GM19452 (cell line): ENCODE measurements at regions not wholly inside any gene's neighbourhood (a gene's known extent, or its start where the extent isn't known, plus 50 kb on each side); places are given as distances from the start of the nearest gene placed in this dataset.

ENCODE experiments used
- ATAC-seq: cut with Tn5 transposase; IDR thresholded peaks from one replicate; pipeline ENCODE4 v1.9.1; 2021; ENCODE audit not compliant: unreplicated experiment

- no peak for ATAC-seq
Measured at GRCh38 chr3:18779704-18780103, 354.6 kb upstream of the SATB1 start.

GRCh38 chr3:18778598-18778997 is 353.5 kb upstream of the SATB1 start:
- ATAC-seq = no peak

- no peak for ATAC-seq
Measured at GRCh38 chr3:18778094-18778493, 353.0 kb upstream of the SATB1 start.

- ATAC-seq = no peak
Measured at GRCh38 chr3:18775501-18775900, 350.4 kb upstream of the SATB1 start.

- ATAC-seq = no peak
Measured at GRCh38 chr3:18774319-18775088, 349.4 kb upstream of the SATB1 start.

GRCh38 chr3:18772699-18773305 is 347.7 kb upstream of the SATB1 start:
- no peak for ATAC-seq

GRCh38 chr3:18771931-18772330 is 346.8 kb upstream of the SATB1 start:
- ATAC-seq = no peak

GRCh38 chr3:18770800-18771199 is 345.7 kb upstream of the SATB1 start:
- no peak for ATAC-seq

GRCh38 chr3:18767756-18768303 is 342.7 kb upstream of the SATB1 start:
- ATAC-seq = no peak

GRCh38 chr3:18766974-18767373 is 341.8 kb upstream of the SATB1 start:
- no peak for ATAC-seq

- no peak for ATAC-seq
Measured at GRCh38 chr3:18765662-18766061, 340.5 kb upstream of the SATB1 start.

- ATAC-seq = no peak
Measured at GRCh38 chr3:18765161-18765560, 340.0 kb upstream of the SATB1 start.

GRCh38 chr3:18761530-18761929 is 336.4 kb upstream of the SATB1 start:
- no peak for ATAC-seq

- peak; percentile 83 for ATAC-seq
Measured at GRCh38 chr3:18758047-18758704, 333.0 kb upstream of the SATB1 start.

GRCh38 chr3:18757476-18757875 is 332.3 kb upstream of the SATB1 start:
- no peak for ATAC-seq

- no peak for ATAC-seq
Measured at GRCh38 chr3:18752273-18752934, 327.3 kb upstream of the SATB1 start.

GRCh38 chr3:18751514-18751913 is 326.4 kb upstream of the SATB1 start:
- ATAC-seq = peak; percentile 49

GRCh38 chr3:18747383-18747782 is 322.2 kb upstream of the SATB1 start:
- no peak for ATAC-seq

- no peak for ATAC-seq
Measured at GRCh38 chr3:18745472-18745871, 320.3 kb upstream of the SATB1 start.

- no peak for ATAC-seq
Measured at GRCh38 chr3:18744472-18744871, 319.3 kb upstream of the SATB1 start.

GRCh38 chr3:18743761-18744160 is 318.6 kb upstream of the SATB1 start:
- no peak for ATAC-seq
